Mesenchymal stem cell (in vitro differentiated cells and primary cell): ENCODE measurements at regions not wholly inside any gene's neighbourhood (a gene's known extent, or its start where the extent isn't known, plus 50 kb on each side); places are given as distances from the start of the nearest gene placed in this dataset.

Source experiments
- DNase-seq: peaks from one replicate; pipeline ENCODE4 v3.0.0-alpha.2; 2013
- H2AFZ ChIP-seq: one replicate; pipeline ENCODE4 v1.6.1; 2013; ENCODE audit warnings: low read depth, mild to moderate bottlenecking, control low read depth, inconsistent platforms, low read length, moderate library complexity
- H2AK5ac ChIP-seq: 2 replicates; pipeline ENCODE4 v1.6.1; 2013; ENCODE audit warnings: low read length, moderate library complexity, mild to moderate bottlenecking, inconsistent platforms; ENCODE audit not compliant: severe bottlenecking
- H2BK120ac ChIP-seq: one replicate; pipeline ENCODE4 v1.6.1; 2013; ENCODE audit warnings: low read depth, mild to moderate bottlenecking, inconsistent platforms, low read length, moderate library complexity
- H2BK12ac ChIP-seq, 2 experiments: one replicate each; pipeline ENCODE4 v1.6.1; 2013; ENCODE audit warnings: inconsistent platforms in 2 of 2, low read length in 2 of 2, mild to moderate bottlenecking in 2 of 2, moderate library complexity in 2 of 2, control low read depth in 1 of 2
- H2BK15ac ChIP-seq: one replicate; pipeline ENCODE4 v1.6.1; 2013; ENCODE audit warnings: mild to moderate bottlenecking, low read depth, inconsistent platforms; ENCODE audit not compliant: poor library complexity, severe bottlenecking
- H2BK5ac ChIP-seq: 2 replicates; pipeline ENCODE4 v1.6.1; 2013; ENCODE audit warnings: low read depth, mild to moderate bottlenecking, low read length, control low read depth, inconsistent platforms; ENCODE audit not compliant: poor library complexity, severe bottlenecking
- H3K14ac ChIP-seq, 2 experiments: one replicate each; pipeline ENCODE4 v1.6.1; 2013; ENCODE audit warnings: inconsistent platforms in 2 of 2, low read length in 2 of 2, control low read depth in 1 of 2, mild to moderate bottlenecking in 1 of 2, moderate library complexity in 1 of 2
- H3K18ac ChIP-seq, 2 experiments: one replicate each; pipeline ENCODE4 v1.6.1; 2013; ENCODE audit warnings: inconsistent platforms in 2 of 2, low read length in 2 of 2, control low read depth in 1 of 2, low read depth in 1 of 2, mild to moderate bottlenecking in 1 of 2
- H3K23ac ChIP-seq, 2 experiments: one replicate each; pipeline ENCODE4 v1.6.1; 2013; ENCODE audit warnings: inconsistent platforms in 2 of 2, low read length in 2 of 2, mild to moderate bottlenecking in 2 of 2, moderate library complexity in 2 of 2, control low read depth in 1 of 2
- H3K27ac ChIP-seq: 2 replicates; pipeline ENCODE4 v1.5.1; 2013; ENCODE audit warnings: mild to moderate bottlenecking, moderate library complexity, low read length, control low read depth, inconsistent platforms; ENCODE audit not compliant: poor library complexity, severe bottlenecking
- H3K27me3 ChIP-seq, 2 experiments: 2 replicates each; pipeline versions ENCODE4 v1.6.1 to v1.7.0; 2013; ENCODE audit warnings: low read length in 2 of 2, mild to moderate bottlenecking in 2 of 2, moderate library complexity in 2 of 2, control low read depth in 1 of 2, inconsistent platforms in 1 of 2; ENCODE audit not compliant: control insufficient read depth in 1 of 2, insufficient read depth in 1 of 2
- H3K36me3 ChIP-seq, 2 experiments: 2 replicates each; pipeline versions ENCODE4 v1.6.1 to v1.7.0; 2013; ENCODE audit warnings: low read length in 2 of 2, control low read depth in 1 of 2, inconsistent platforms in 1 of 2, low read depth in 1 of 2, mild to moderate bottlenecking in 1 of 2; ENCODE audit not compliant: insufficient read depth in 2 of 2, control insufficient read depth in 1 of 2
- H3K4ac ChIP-seq, 2 experiments: one replicate each; pipeline ENCODE4 v1.6.1; 2013; ENCODE audit warnings: inconsistent platforms in 2 of 2, low read length in 2 of 2, mild to moderate bottlenecking in 2 of 2, moderate library complexity in 2 of 2, control low read depth in 1 of 2, low read depth in 1 of 2
- H3K4me1 ChIP-seq: 2 replicates; pipeline ENCODE4 v1.6.1; 2013; ENCODE audit warnings: low read depth, low read length, control low read depth; ENCODE audit not compliant: control insufficient read depth, insufficient read depth
- H3K4me2 ChIP-seq: 2 replicates; pipeline ENCODE4 v1.6.1; 2013; ENCODE audit warnings: low read length, mild to moderate bottlenecking, inconsistent platforms; ENCODE audit not compliant: poor library complexity, severe bottlenecking
- H3K4me3 ChIP-seq, 2 experiments: 2 replicates each; pipeline versions ENCODE4 v1.5.1 to v1.7.0; 2013; ENCODE audit warnings: low read length in 2 of 2, mild to moderate bottlenecking in 2 of 2, control low read depth in 1 of 2, low read depth in 1 of 2; ENCODE audit not compliant: insufficient read depth in 1 of 2
- H3K79me1 ChIP-seq: replicated peaks from 2 replicates; pipeline ENCODE4 v1.6.1; 2013; ENCODE audit warnings: mild to moderate bottlenecking, control low read depth, low read length, inconsistent platforms; ENCODE audit not compliant: poor library complexity, severe bottlenecking
- H3K9ac ChIP-seq: 2 replicates; pipeline ENCODE4 v1.7.0; 2013; ENCODE audit warnings: mild to moderate bottlenecking, low read length, moderate library complexity
- H3K9me3 ChIP-seq: 2 replicates; pipeline ENCODE4 v1.7.0; 2013; ENCODE audit warnings: mild to moderate bottlenecking, low read length; ENCODE audit not compliant: control insufficient read depth
- H4K8ac ChIP-seq: one replicate; pipeline ENCODE4 v1.6.1; 2013; ENCODE audit warnings: inconsistent platforms, mild to moderate bottlenecking, low read length, moderate library complexity
- H4K91ac ChIP-seq: one replicate; pipeline ENCODE4 v1.6.1; 2013; ENCODE audit warnings: mild to moderate bottlenecking, low read length, inconsistent platforms
- WGBS: methylation state at CpG from one replicate; pipeline ENCODE4 v1.1.7; 2013; ENCODE audit warnings: mixed read lengths; 5-methylcytosine and 5-hydroxymethylcytosine counted together

DNA sequence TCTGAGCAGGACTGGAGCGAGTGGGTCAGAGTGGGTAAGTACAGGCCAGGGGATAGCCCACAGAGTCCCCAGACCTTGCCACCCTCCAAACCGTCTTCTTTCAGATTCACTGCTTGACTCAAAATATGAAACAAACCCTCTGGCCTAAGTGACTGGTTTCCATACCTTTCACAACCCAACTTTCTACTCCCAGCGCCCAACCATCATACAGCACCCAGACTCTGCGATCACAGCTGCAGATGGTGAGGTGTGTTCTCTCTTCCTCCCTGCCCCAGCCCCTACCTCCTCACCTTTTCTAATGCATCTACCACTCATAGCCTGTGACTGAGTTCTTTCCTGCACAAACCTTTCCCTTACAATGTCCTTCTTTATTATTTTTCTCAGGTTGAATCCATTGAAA is 92.0 kb upstream of the CELF2 start:
- Histone ChIP-seq H2BK120ac (no peak overlapping the region), H3K27ac (no peak overlapping the region), H2AFZ (no peak overlapping the region), H4K8ac (no peak overlapping the region), H3K27me3 (no peaks in the 10 kb centered on the region), H2AK5ac (no peak overlapping the region), H3K4ac (no peak overlapping the region), H3K18ac (no peak overlapping the region), H2BK15ac (no peak overlapping the region), H3K4me1 (no peaks in the 10 kb centered on the region), H3K23ac (no peak overlapping the region), H3K79me1 (no peaks in the 10 kb centered on the region), H3K4me3 (no peak overlapping the region), H3K9me3 (no peaks in the 10 kb centered on the region), H3K36me3 (no peaks in the 10 kb centered on the region), H4K91ac (no peak overlapping the region), H3K4me2 (no peak overlapping the region), H2BK12ac (no peak overlapping the region), H3K14ac (no peak overlapping the region), H2BK5ac (no peak overlapping the region), H3K9ac (no peak overlapping the region)
- 94% methylated on average over 4 of the region's 4 CpGs for WGBS
- no peak for DNase-seq

- Histone ChIP-seq H3K27me3 (no peaks in the 10 kb centered on the region), H3K36me3 (no peaks in the 10 kb centered on the region), H3K9ac (no peak overlapping the region), H4K8ac (no peak overlapping the region), H3K14ac (no peak overlapping the region), H2BK12ac (no peak overlapping the region), H3K27ac (no peak overlapping the region), H2BK5ac (no peak overlapping the region), H3K18ac (no peak overlapping the region), H3K79me1 (no peaks in the 10 kb centered on the region), H3K4me2 (no peak overlapping the region), H2AK5ac (no peak overlapping the region), H3K9me3 (no peaks in the 10 kb centered on the region), H3K4me3 (no peak overlapping the region), H3K4ac (no peak overlapping the region), H3K23ac (no peak overlapping the region), H3K4me1 (no peaks in the 10 kb centered on the region), H2BK15ac (no peak overlapping the region), H4K91ac (no peak overlapping the region), H2BK120ac (no peak overlapping the region), H2AFZ (no peak overlapping the region)
- WGBS = 94% methylated on average over 1 of the region's 1 CpG
- no peak for DNase-seq
Observed at GRCh38 chr10:10927608-10928007, 90.1 kb upstream of the CELF2 start.

DNA sequence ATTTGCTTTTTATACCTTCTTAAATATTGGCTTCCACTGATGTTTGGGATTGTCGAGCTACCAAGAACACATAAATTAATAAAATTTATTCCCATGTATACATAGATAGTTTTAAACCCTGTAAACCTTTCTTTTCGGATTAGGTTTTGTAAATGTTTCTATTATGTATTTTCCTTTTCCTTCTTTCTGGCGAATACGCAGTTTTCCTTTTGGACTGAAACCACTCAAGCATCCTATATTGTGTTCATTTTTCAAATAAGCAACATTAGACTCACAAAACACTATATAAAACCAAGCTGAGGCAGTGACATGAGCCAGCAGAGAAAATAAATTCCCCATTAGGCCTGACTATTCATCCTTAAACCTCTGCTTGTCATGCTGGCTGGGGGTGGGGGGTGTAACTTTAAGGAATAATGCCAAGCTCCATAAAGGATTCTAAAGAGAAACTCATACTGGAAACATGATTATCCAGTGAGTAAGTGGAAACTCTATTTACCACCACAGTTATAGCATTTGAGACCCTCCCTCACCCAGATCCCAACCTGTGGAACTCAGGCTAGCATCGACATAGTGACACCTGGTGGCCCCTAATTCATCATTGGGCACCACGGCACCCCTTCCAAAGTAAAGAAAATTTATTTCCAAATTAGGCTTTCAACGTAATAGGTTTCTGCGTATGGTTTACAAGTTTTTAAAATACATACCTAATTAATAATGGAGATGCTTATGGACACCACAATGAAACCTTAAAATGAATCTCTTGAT is 86.5 kb upstream of the CELF2 start:
- Histone ChIP-seq H3K14ac (no peak overlapping the region), H3K36me3 (no peaks in the 10 kb centered on the region), H3K27me3 (no peaks in the 10 kb centered on the region), H4K8ac (no peak overlapping the region), H3K79me1 (no peaks in the 10 kb centered on the region), H3K27ac (no peak overlapping the region), H4K91ac (no peak overlapping the region), H2BK15ac (no peak overlapping the region), H2AK5ac (no peak overlapping the region), H2BK12ac (no peak overlapping the region), H2BK5ac (no peak overlapping the region), H3K9me3 (no peaks in the 10 kb centered on the region), H3K23ac (no peak overlapping the region), H3K4me3 (no peak overlapping the region), H3K18ac (no peak overlapping the region), H2AFZ (no peak overlapping the region), H3K4ac (no peak overlapping the region), H3K9ac (no peak overlapping the region), H2BK120ac (no peak overlapping the region), H3K4me2 (no peak overlapping the region), H3K4me1 (no peaks in the 10 kb centered on the region)
- no peak for DNase-seq
- 88% methylated on average over 5 of the region's 8 CpGs for WGBS

DNA sequence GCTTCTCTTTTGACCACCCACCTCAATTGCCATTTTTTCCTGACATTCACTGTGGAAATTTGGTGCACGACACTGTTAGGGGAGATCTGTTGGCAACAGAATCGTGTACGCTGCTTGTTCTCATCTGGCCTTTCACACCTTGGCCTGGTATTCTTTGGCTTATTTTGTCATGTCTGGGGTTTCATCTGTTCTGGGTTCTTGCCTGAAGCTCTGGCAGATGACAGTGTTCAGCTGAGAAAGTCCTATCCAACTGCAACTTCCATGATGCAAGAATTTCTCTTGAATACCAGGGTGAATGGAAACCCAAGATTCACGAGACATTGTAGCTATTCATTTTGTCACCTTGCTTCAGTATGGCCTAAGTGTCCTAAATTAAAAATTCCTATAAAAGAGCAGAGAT is 82.6 kb upstream of the CELF2 start:
- Histone ChIP-seq H2AFZ (no peak overlapping the region), H3K14ac (no peak overlapping the region), H4K91ac (no peak overlapping the region), H3K9ac (no peak overlapping the region), H3K4me2 (no peak overlapping the region), H3K27ac (no peak overlapping the region), H2AK5ac (no peak overlapping the region), H3K4me1 (no peaks in the 10 kb centered on the region), H3K36me3 (peaks cover 0 to 3% of the 10 kb centered on the region in 2 experiments), H2BK120ac (no peak overlapping the region), H3K23ac (no peak overlapping the region), H3K27me3 (no peaks in the 10 kb centered on the region), H3K9me3 (no peaks in the 10 kb centered on the region), H4K8ac (no peak overlapping the region), H3K4ac (no peak overlapping the region), H2BK15ac (no peak overlapping the region), H3K18ac (no peak overlapping the region), H3K4me3 (no peak overlapping the region), H3K79me1 (no peaks in the 10 kb centered on the region), H2BK5ac (no peak overlapping the region), H2BK12ac (no peak overlapping the region)
- DNase-seq = no peak
- 89% methylated on average over 4 of the region's 4 CpGs for WGBS
